ENCODE measurements at regions not wholly inside any gene's neighbourhood (a gene's known extent, or its start where the extent isn't known, plus 50 kb on each side); places are given as distances from the start of the nearest gene placed in this dataset.

- no peaks in the 10 kb centered on the region for H3K79me2 ChIP-seq
- H3K27me3 ChIP-seq (ENCODE audit: control insufficient read depth, insufficient read depth, low read length): no peaks in the 10 kb centered on the region
- H2AFZ ChIP-seq: no peak overlapping the region
- no peak overlapping the region for H3K27ac ChIP-seq
- no peak overlapping the region for H3K4me3 ChIP-seq (ENCODE audit: low read depth, low read length)
- no peaks in the 10 kb centered on the region for H3K4me1 ChIP-seq
- H3K4me2 ChIP-seq (ENCODE audit: low read length): no peak overlapping the region
- no peaks in the 10 kb centered on the region for H3K9me3 ChIP-seq (ENCODE audit: control insufficient read depth, low read length)
- H3K9ac ChIP-seq: no peak overlapping the region
- no peak for TF ChIP-seq CTCF (IDR thresholded peaks at IDR 0.05)
- no peaks in the 10 kb centered on the region for H3K36me3 ChIP-seq (ENCODE audit: control insufficient read depth, insufficient read depth, low read length)
These were observed 256.0 kb upstream of the MAF start for GRCh38 chr16:79856581-79856980.

- no peak overlapping the region for H3K4me2 ChIP-seq (ENCODE audit: low read length)
- no peaks in the 10 kb centered on the region for H3K79me2 ChIP-seq
- no peak overlapping the region for H3K4me3 ChIP-seq (ENCODE audit: low read depth, low read length)
- no peaks in the 10 kb centered on the region for H3K9me3 ChIP-seq (ENCODE audit: control insufficient read depth, low read length)
- no peak overlapping the region for H2AFZ ChIP-seq
- no peak overlapping the region for H3K27ac ChIP-seq
- no peaks in the 10 kb centered on the region for H3K27me3 ChIP-seq (ENCODE audit: control insufficient read depth, insufficient read depth, low read length)
- TF ChIP-seq CTCF (IDR thresholded peaks at IDR 0.05): no peak
- H3K36me3 ChIP-seq (ENCODE audit: control insufficient read depth, insufficient read depth, low read length): no peaks in the 10 kb centered on the region
- H3K9ac ChIP-seq: no peak overlapping the region
- H3K4me1 ChIP-seq: no peaks in the 10 kb centered on the region
These were observed 249.8 kb upstream of the MAF start for GRCh38 chr16:79850348-79850747.

- TF ChIP-seq CTCF (IDR thresholded peaks at IDR 0.05): no peak
- H3K27ac ChIP-seq: no peak overlapping the region
- H3K79me2 ChIP-seq: no peaks in the 10 kb centered on the region
These were observed 248.6 kb upstream of the MAF start for GRCh38 chr16:79849119-79849518.

GRCh38 chr16:79848719-79849118 is 248.2 kb upstream of the MAF start:
- Histone ChIP-seq H2AFZ (peak overlapping the region; percentile 35), H3K4me3 (ENCODE audit: low read depth, low read length) (no peak overlapping the region), H3K27ac (no peak overlapping the region), H3K27me3 (ENCODE audit: control insufficient read depth, insufficient read depth, low read length) (no peaks in the 10 kb centered on the region), H3K9ac (no peak overlapping the region), H3K79me2 (no peaks in the 10 kb centered on the region), H3K4me2 (ENCODE audit: low read length) (no peak overlapping the region), H3K36me3 (ENCODE audit: control insufficient read depth, insufficient read depth, low read length) (no peaks in the 10 kb centered on the region), H3K4me1 (no peaks in the 10 kb centered on the region), H3K9me3 (ENCODE audit: control insufficient read depth, low read length) (no peaks in the 10 kb centered on the region)
- TF ChIP-seq CTCF (IDR thresholded peaks at IDR 0.05): no peak

More at GRCh38 chr16:79849119-79849518, 248.6 kb upstream of the MAF start:
- Histone ChIP-seq H3K4me2 (ENCODE audit: low read length) (no peak overlapping the region), H2AFZ (peak overlapping the region; percentile 35), H3K4me3 (ENCODE audit: low read depth, low read length) (no peak overlapping the region), H3K9ac (no peak overlapping the region), H3K27me3 (ENCODE audit: control insufficient read depth, insufficient read depth, low read length) (no peaks in the 10 kb centered on the region), H3K4me1 (no peaks in the 10 kb centered on the region), H3K36me3 (ENCODE audit: control insufficient read depth, insufficient read depth, low read length) (no peaks in the 10 kb centered on the region), H3K9me3 (ENCODE audit: control insufficient read depth, low read length) (no peaks in the 10 kb centered on the region)

- H3K4me3 ChIP-seq (ENCODE audit: low read depth, low read length): no peak overlapping the region
- no peak overlapping the region for H2AFZ ChIP-seq
- H3K36me3 ChIP-seq (ENCODE audit: control insufficient read depth, insufficient read depth, low read length): no peaks in the 10 kb centered on the region
- no peaks in the 10 kb centered on the region for H3K9me3 ChIP-seq (ENCODE audit: control insufficient read depth, low read length)
- no peak overlapping the region for H3K4me2 ChIP-seq (ENCODE audit: low read length)
- H3K9ac ChIP-seq: no peak overlapping the region
- no peaks in the 10 kb centered on the region for H3K4me1 ChIP-seq
- H3K79me2 ChIP-seq: no peaks in the 10 kb centered on the region
- no peak for TF ChIP-seq CTCF (IDR thresholded peaks at IDR 0.05)
- no peaks in the 10 kb centered on the region for H3K27me3 ChIP-seq (ENCODE audit: control insufficient read depth, insufficient read depth, low read length)
- H3K27ac ChIP-seq: no peak overlapping the region
These were observed 247.0 kb upstream of the MAF start for GRCh38 chr16:79847569-79847968.

Data from parathyroid adenoma (tissue), 2 donors.